Bone marrow (tissue), 2 donors: ENCODE measurements at regions not wholly inside any gene's neighbourhood (a gene's known extent, or its start where the extent isn't known, plus 50 kb on each side); places are given as distances from the start of the nearest gene placed in this dataset.

Experiments
- DNase-seq, 2 donors: peaks; one replicate each; lab custom pipeline; 2025; lab: John Stamatoyannopoulos, UW

GRCh38 chr5:173557123-173557903, 59.1 kb downstream of the BOD1 start:
- no peak for DNase-seq

- DNase-seq, result no peak
Measured at GRCh38 chr5:173556142-173557028, 60.1 kb downstream of the BOD1 start.

GRCh38 chr5:173554989-173555705, 61.3 kb downstream of the BOD1 start:
- DNase-seq, result no peak

GRCh38 chr5:173554038-173554955, 62.2 kb downstream of the BOD1 start:
- DNase-seq, result no peak

GRCh38 chr5:173550641-173551040, 65.8 kb downstream of the BOD1 start:
- no peak for DNase-seq

GRCh38 chr5:173549644-173550043, 66.8 kb downstream of the BOD1 start:
- DNase-seq, result no peak

GRCh38 chr5:173547579-173547978, 68.9 kb downstream of the BOD1 start:
- DNase-seq, result no peak

- DNase-seq, result no peak
Measured at GRCh38 chr5:173542964-173543363, 73.5 kb downstream of the BOD1 start.

- no peak for DNase-seq
Measured at GRCh38 chr5:173542159-173542558, 74.3 kb downstream of the BOD1 start.

GRCh38 chr5:173538654-173539053, 77.8 kb downstream of the BOD1 start:
- no peak for DNase-seq

- no peak for DNase-seq
Measured at GRCh38 chr5:173538018-173538417, 78.4 kb downstream of the BOD1 start.

GRCh38 chr5:173537228-173537627, 79.2 kb downstream of the BOD1 start:
- DNase-seq, result no peak

GRCh38 chr5:173535976-173536639, 80.3 kb downstream of the BOD1 start:
- no peak for DNase-seq

- DNase-seq, result no peak
Measured at GRCh38 chr5:173535166-173535975, 81.1 kb downstream of the BOD1 start.

GRCh38 chr5:173534664-173535063, 81.8 kb downstream of the BOD1 start:
- DNase-seq, result no peak

- no peak for DNase-seq
Measured at GRCh38 chr5:173534031-173534430, 82.4 kb downstream of the BOD1 start.

- DNase-seq, result no peak
Measured at GRCh38 chr5:173532689-173533250, 83.7 kb downstream of the BOD1 start.

GRCh38 chr5:173531863-173532262, 84.6 kb downstream of the BOD1 start:
- DNase-seq, result no peak

- no peak for DNase-seq
Measured at GRCh38 chr5:173530547-173530946, 85.9 kb downstream of the BOD1 start.

GRCh38 chr5:173529861-173530260, 86.6 kb downstream of the BOD1 start:
- no peak for DNase-seq
